GM18517 (cell line): ENCODE measurements at regions not wholly inside any gene's neighbourhood (a gene's known extent, or its start where the extent isn't known, plus 50 kb on each side); places are given as distances from the start of the nearest gene placed in this dataset.

Experiments used
- ATAC-seq: cut with Tn5 transposase; IDR thresholded peaks from one replicate; pipeline ENCODE4 v1.9.1; 2021; ENCODE audit warnings: mild to moderate bottlenecking, moderate library complexity; ENCODE audit not compliant: unreplicated experiment

GRCh38 chr4:74878323-74878722, 54.6 kb upstream of the PARM1 start:
- ATAC-seq, result no peak

GRCh38 chr4:74875451-74875850, 57.5 kb upstream of the PARM1 start:
- ATAC-seq, result no peak

GRCh38 chr4:74874753-74875367, 58.1 kb upstream of the PARM1 start:
- ATAC-seq, result peak; percentile 70

- ATAC-seq, result peak; percentile 96
Observed at GRCh38 chr4:74873545-74874301, 59.2 kb upstream of the PARM1 start.

GRCh38 chr4:74858921-74859562, 64.7 kb upstream of the BTC start:
- ATAC-seq, result no peak

- no peak for ATAC-seq
Observed at GRCh38 chr4:74855879-74856278, 61.6 kb upstream of the BTC start.

GRCh38 chr4:74848774-74849173, 54.5 kb upstream of the BTC start:
- ATAC-seq, result no peak

- ATAC-seq, result no peak
Observed at GRCh38 chr4:74845834-74846233, 51.5 kb upstream of the BTC start.
